ENCODE measurements at regions not wholly inside any gene's neighbourhood (a gene's known extent, or its start where the extent isn't known, plus 50 kb on each side); places are given as distances from the start of the nearest gene placed in this dataset.

- Histone ChIP-seq H3K4me1 (no peaks in the 10 kb centered on the region), H3K36me3 (no peaks in the 10 kb centered on the region)
Measured at GRCh38 chr7:93756890-93757289, 133.7 kb downstream of the TFPI2 start.

GRCh38 chr7:93751421-93751820 is 139.1 kb downstream of the TFPI2 start:
- no peak for DNase-seq
- no peaks in the 10 kb centered on the region for H3K36me3 ChIP-seq
- TF ChIP-seq POLR2A (IDR thresholded peaks at IDR 0.05) (no peak), CTCF (IDR thresholded peaks at IDR 0.05) (no peak)
- H3K4me3 ChIP-seq, result no peak overlapping the region
- intact Hi-C loops (cut with DNase I; ENCODE audit: low total_unique reads), result no loop called here
- no peak overlapping the region for H3K27ac ChIP-seq
- no peaks in the 10 kb centered on the region for H3K27me3 ChIP-seq
- no peaks in the 10 kb centered on the region for H3K4me1 ChIP-seq
- H3K9me3 ChIP-seq, result no peaks in the 10 kb centered on the region

More at GRCh38 chr7:93756890-93757289, 133.7 kb downstream of the TFPI2 start:
- Histone ChIP-seq H3K9me3 (no peaks in the 10 kb centered on the region), H3K27me3 (no peaks in the 10 kb centered on the region), H3K4me3 (no peak overlapping the region), H3K27ac (no peak overlapping the region)
- TF ChIP-seq CTCF (IDR thresholded peaks at IDR 0.05), result no peak
- no peak for TF ChIP-seq POLR2A (IDR thresholded peaks at IDR 0.05)
- intact Hi-C loops (cut with DNase I; ENCODE audit: low total_unique reads), result no loop called here
- DNase-seq, result no peak

GRCh38 chr7:93750986-93751385 is 139.6 kb downstream of the TFPI2 start:
- Histone ChIP-seq H3K4me3 (no peak overlapping the region), H3K9me3 (no peaks in the 10 kb centered on the region), H3K27ac (no peak overlapping the region), H3K27me3 (no peaks in the 10 kb centered on the region), H3K4me1 (no peaks in the 10 kb centered on the region), H3K36me3 (no peaks in the 10 kb centered on the region)
- no peak for DNase-seq
- TF ChIP-seq POLR2A (IDR thresholded peaks at IDR 0.05), result no peak
- intact Hi-C loops (cut with DNase I; ENCODE audit: low total_unique reads), result no loop called here

- DNase-seq, result no peak
- Histone ChIP-seq H3K27ac (no peak overlapping the region), H3K27me3 (no peaks in the 10 kb centered on the region), H3K9me3 (no peaks in the 10 kb centered on the region), H3K36me3 (no peaks in the 10 kb centered on the region), H3K4me3 (no peak overlapping the region), H3K4me1 (no peaks in the 10 kb centered on the region)
- intact Hi-C loops (cut with DNase I; ENCODE audit: low total_unique reads), result no loop called here
- TF ChIP-seq POLR2A (IDR thresholded peaks at IDR 0.05) (no peak), CTCF (IDR thresholded peaks at IDR 0.05) (no peak)
Measured at GRCh38 chr7:93747019-93747418, 143.5 kb downstream of the TFPI2 start.

GRCh38 chr7:93739424-93739823 is 151.1 kb downstream of the TFPI2 start:
- no peak for DNase-seq
- TF ChIP-seq POLR2A (IDR thresholded peaks at IDR 0.05), result no peak
- no peak for TF ChIP-seq CTCF (IDR thresholded peaks at IDR 0.05)
- Histone ChIP-seq H3K36me3 (no peaks in the 10 kb centered on the region), H3K27ac (no peak overlapping the region), H3K4me1 (no peaks in the 10 kb centered on the region), H3K27me3 (no peaks in the 10 kb centered on the region), H3K4me3 (no peak overlapping the region), H3K9me3 (no peaks in the 10 kb centered on the region)
- intact Hi-C loops (cut with DNase I; ENCODE audit: low total_unique reads), result no loop called here

- TF ChIP-seq POLR2A (IDR thresholded peaks at IDR 0.05), result no peak
- TF ChIP-seq CTCF (IDR thresholded peaks at IDR 0.05), result no peak
Measured at GRCh38 chr7:93737953-93738352, 152.6 kb downstream of the TFPI2 start.

More at GRCh38 chr7:93737953-93738352, 152.6 kb downstream of the TFPI2 start:
- Histone ChIP-seq H3K27me3 (no peaks in the 10 kb centered on the region), H3K36me3 (no peaks in the 10 kb centered on the region), H3K4me3 (no peak overlapping the region), H3K4me1 (no peaks in the 10 kb centered on the region), H3K9me3 (no peaks in the 10 kb centered on the region), H3K27ac (no peak overlapping the region)
- intact Hi-C loops (cut with DNase I; ENCODE audit: low total_unique reads), result no loop called here
- DNase-seq, result no peak

Measured in uterus (tissue), 3 donors.